Stimulated activated CD4-positive, alpha-beta T cell treated with anti-CD3 and anti-CD28 coated beads, Interleukin-2, amount 100 ng/mL, for 48 hours (primary cell): ENCODE measurements at regions not wholly inside any gene's neighbourhood (a gene's known extent, or its start where the extent isn't known, plus 50 kb on each side); places are given as distances from the start of the nearest gene placed in this dataset.
"Not testable (repeated sequence)": the region's sequence is repeated elsewhere in the genome, so short reads cannot be mapped to it uniquely, and the experiment has no call there.

ENCODE experiments used
- DNase-seq, 2 donors: peaks; one replicate each; pipeline ENCODE4 v3.0.0-alpha.2; 2020

DNA sequence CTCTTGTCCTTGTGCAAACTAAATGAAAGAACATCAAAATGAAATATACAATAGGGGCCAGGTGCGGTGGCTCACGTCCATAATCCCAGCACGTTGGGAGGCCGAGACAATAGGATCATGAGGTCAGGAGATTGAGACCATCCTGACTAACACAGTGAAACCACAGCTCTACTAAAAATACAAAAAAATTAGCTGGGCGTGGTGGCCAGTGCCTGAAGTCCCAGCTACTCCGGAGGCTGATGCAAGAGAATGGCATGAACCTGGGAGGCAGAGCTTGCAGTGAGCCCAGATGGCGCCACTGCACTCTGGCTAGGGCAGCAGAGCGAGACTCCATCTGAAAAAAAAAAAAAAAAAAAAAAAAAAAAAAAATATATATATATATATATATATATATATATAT is 132.7 kb upstream of the HSFY2 start:
- not testable (repeated sequence) for DNase-seq

DNA sequence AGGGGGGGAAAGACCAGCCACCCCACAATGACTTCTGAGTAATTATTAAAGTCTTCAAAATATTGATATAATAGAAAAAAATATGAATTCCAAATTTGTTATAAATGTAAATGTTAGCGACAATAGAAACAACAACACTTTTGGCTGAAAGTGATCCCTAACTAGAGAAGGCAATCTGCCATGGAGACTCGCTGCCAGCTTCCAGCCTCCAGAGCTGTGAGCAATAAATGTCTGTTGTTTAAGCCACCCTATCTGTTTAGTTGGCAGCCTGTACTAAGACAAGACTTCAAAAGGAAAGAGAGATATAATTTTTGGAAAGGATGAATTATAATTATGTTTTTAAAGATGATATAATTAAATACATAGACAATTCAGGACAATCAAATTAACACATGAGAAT is 130.8 kb upstream of the HSFY2 start:
- DNase-seq = no peak

DNA sequence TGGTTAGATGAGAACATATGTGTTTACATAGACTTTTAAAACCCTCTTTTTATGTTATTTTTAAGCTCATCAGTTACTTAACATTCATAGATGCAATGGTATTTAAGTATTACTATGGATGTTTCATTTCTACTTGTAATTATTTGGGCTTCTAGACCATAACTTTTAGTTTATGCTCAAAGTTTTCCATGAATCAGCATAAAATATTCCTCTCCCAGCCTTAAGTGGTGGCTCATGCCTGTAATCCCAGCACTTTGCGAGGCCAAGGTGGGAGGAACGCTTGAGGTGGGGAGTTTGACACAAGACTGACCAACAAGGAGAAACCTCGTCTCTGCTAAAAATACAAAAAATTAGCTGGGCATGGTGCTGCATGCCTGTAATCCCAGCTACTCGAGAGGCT is 118.5 kb upstream of the HSFY2 start:
- DNase-seq = no peak

DNA sequence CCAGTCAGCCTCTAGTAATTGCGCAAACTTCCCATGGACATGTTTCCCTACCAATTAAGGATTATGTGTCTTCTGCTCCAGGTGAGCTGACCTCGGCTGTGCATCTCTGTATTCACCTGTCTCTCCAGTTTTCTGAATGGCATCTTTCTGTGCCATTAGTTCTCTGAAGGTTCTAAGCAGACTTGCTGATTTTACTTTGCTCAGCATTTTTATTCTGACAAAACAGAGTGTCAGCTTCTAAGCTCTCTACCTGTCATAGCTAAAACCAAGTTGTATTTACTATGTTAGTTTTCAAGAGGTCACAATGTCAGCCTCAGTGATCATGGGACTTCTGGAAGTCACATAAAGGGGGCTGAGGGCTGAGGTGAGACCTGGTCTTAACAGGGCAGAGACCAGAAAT is 116.0 kb upstream of the HSFY2 start:
- no peak for DNase-seq

DNA sequence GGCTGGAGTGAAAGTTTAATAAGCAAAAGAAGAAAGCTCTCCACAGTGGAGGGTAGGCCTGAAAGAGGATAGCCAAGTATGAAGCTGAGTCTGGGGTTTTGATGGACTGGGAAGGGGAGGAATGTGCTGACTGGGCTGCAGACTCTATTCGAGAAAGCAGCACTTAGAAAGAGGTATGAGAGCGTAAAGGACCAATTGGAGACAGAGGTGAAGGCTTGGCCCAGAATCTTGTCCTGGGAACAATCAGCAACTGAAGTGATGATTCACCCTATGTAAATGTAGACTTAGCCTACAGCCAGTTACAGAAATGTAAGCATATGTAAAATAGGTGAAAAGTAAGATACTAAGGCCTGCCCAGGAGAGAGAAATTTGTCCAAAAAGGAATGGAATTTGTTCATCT is 111.2 kb upstream of the HSFY2 start:
- no peak for DNase-seq

DNA sequence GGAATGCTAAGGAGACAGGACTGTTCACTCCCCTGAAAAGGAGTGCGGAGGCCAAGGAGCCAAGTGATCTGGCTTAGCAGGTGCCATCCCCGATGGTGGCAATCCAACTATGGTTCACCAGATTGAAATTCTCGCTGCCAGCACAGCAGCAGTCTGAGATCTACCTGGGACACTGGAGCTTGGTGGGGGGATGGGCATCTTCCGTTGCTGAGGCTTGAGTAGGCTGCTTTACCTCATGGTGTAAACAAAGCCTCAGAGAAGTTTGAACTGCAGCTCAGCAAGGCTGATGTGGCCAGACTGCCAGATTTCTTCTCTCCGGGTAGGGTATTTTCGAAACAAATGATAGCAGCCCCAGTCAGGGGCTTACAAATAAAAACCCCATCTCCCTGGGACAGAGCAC is 95.6 kb upstream of the HSFY2 start:
- DNase-seq = not testable (repeated sequence)

DNA sequence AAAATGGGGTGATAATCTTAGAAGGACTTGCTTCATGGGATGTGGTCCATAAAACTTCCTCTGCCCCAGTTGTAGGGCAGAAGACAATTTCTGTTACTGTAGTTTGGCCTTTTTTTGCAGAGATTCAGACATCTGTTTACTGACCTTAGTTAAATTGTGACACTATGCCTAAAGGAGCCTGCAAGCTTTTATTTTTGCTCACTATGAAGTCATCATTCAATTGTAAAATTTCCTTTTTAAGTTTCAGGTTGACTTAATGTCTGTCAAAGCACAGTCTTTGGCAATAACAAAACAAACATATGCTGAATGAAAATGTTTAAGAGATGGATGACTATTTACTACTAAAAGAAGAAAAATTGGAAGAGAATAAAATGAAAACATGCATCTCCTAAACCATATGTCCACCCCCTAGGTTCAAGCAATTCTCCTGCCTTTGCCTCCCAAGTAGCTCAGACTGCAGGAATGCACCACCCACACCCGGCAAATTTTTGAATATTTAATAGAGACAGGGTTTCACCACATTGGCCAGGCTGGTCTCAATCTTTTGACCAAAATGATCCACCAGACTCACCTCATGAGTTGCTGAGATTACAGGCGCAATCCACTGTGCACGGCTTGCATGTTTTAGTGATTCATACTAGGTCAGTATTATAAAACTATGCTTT is 93.5 kb upstream of the HSFY2 start:
- not testable (repeated sequence) for DNase-seq

DNA sequence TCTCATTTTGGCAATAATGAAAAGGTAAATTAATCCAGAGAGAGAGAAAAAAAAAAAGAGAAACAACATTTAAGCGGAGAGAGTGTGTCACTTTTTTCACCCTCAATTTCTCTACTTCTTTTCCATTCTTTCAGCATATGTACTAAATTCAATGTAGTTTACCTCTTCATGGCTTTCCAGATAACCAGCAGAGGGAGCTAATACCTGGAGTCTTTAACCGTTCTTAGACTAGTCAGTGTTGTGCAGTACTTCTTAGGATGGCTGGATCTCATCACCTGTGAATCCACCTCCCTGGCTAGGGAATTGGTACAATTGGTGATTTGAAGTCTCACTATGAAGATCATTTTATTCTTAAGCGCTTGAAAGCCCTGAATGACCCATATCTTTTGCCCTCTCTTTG is 87.3 kb upstream of the HSFY2 start:
- not testable (repeated sequence) for DNase-seq

DNA sequence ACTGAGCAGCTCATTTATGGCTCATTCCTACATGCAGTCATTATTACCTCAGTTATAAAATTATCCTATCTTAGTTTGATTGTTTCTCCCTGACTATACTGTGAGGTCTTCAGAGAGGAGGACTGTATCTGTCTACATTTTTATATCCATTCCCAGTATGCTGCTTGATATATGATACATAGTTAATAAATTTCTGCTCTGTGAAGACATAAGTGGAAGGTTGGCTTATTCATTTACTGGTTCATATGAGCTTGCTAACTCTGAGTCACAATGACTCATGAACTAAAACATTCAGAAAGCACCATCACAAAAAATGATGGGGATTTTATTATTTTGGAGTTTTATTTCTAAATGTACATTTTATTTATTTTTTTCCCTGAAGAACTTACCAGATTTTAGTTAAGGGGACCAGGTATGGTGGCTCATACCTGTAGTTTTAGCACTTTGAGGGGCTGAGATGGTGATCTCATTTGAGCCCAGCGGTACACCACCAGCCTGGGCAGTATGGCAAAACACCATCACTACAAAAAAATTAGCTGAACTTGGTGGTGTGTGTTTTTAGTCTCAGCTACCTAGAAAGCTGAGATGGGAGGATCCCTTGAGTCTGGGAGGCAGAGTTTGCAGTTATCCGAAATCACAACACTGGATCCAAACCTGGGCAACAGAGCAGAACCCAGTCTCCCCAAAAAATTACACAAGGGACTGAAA is 85.1 kb upstream of the HSFY2 start:
- not testable (repeated sequence) for DNase-seq

DNA sequence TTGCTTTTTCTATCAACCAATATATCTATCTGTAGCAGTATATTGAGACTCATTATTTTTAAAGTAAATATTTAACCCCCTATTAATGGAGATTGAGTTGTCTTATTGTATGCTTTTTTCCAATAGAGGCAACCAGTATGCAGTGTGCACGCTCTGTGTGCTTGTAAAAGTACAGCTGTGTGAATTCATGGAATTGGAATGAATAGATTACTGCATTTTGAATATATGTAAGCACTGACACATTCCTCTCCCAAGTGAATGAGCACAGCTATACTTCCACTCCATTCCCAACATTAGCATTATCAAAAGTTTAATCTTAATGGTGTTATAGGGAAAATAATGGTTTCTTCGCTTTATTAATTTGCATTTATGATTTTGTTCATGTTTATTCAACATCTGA is 81.6 kb upstream of the HSFY2 start:
- not testable (repeated sequence) for DNase-seq

DNA sequence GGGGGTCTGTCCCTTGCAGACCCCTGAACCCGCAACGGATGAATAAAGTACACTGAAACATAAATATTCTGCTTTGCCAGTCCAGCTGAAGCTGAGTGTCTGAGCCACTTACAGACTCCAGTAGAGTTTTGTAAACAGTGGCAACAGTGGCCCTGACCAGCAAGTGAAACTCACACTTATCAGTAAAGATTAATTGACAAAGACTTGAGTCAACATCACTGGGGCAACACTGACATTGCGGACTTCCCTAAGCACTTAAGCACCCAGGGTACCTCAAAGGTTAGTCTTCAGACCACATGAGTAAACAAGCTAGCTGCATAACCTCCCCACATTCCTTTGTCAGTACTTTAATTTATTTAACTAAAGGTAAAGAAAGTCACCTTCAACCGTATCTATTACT is 79.8 kb upstream of the HSFY2 start:
- not testable (repeated sequence) for DNase-seq

DNA sequence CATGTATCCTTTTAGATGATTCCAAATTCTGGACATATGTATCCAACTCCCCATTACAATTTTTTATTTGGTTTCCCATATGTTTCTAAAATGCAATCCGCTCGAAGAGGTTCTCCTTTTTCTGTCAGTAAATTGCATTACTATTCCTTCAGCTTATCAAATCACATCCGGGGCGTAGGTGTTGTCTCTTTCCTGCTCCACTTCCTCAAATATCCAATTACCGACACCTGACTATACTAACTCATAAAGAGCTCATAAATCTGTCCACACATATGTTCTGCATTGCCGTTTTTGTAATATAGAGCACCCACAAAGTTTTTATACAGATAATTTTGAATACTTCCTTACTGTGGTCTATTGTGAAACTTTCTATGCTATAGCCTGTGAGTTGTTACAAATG is 63.1 kb upstream of the HSFY2 start:
- DNase-seq = not testable (repeated sequence)
